GM21825 (cell line): ENCODE measurements at regions not wholly inside any gene's neighbourhood (a gene's known extent, or its start where the extent isn't known, plus 50 kb on each side); places are given as distances from the start of the nearest gene placed in this dataset.
"Not testable (repeated sequence)": the region's sequence is repeated elsewhere in the genome, so short reads cannot be mapped to it uniquely, and the experiment has no call there.

Experiments used
- ATAC-seq: cut with Tn5 transposase; IDR thresholded peaks from one replicate; pipeline ENCODE4 v1.9.1; 2021; ENCODE audit warnings: mild to moderate bottlenecking, moderate library complexity; ENCODE audit not compliant: unreplicated experiment

DNA sequence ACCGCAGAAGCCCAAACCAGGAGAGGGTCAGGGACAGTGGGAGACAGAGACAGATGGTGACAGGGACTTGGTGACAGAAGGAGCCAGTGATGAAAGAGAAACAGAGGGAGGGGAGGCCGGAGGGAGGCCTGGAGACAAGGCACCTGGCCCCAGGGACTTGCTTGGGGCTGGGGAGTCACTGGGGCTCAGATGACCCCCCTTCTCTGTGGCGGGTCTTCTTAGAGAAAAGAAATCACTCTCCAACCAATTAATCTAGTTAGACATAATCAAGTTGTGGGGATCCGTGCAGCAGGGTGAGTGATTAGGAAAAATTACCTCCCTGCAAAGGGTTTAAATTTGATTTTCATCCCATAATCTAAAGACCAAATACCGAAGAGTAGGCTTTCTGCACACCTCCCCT is 519.8 kb downstream of the PTPRU start:
- no peak for ATAC-seq

DNA sequence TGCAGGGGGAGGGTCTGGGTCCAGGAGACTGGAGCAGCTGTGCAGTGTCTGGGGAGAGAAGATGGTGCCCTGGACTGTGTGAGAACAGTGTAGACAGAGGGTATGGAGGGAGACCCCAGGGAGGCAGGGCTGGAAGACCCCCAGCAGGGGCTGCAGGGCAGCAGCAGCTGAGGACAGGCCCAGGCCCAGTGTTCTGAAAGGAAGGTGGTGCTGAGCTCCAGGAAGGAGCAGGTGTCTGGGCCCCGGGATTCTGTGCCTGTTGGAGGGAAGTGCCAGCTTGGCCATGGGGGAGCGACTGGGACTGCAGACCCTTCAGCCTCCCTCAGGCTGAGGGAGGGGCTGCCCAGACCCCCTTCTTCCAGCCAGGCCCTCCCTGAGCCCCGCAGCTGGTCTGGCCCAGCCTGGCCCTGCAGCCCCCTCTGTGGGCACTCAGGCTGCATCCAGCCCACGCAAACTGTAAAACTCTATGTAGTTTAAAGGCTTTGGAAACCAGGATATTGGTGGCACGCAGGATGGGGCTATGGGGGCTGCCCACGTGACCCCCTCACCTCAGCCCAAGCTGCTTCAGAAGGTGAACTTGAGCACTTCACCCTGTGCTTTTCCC is 519.2 kb downstream of the PTPRU start:
- ATAC-seq: not testable (repeated sequence)

DNA sequence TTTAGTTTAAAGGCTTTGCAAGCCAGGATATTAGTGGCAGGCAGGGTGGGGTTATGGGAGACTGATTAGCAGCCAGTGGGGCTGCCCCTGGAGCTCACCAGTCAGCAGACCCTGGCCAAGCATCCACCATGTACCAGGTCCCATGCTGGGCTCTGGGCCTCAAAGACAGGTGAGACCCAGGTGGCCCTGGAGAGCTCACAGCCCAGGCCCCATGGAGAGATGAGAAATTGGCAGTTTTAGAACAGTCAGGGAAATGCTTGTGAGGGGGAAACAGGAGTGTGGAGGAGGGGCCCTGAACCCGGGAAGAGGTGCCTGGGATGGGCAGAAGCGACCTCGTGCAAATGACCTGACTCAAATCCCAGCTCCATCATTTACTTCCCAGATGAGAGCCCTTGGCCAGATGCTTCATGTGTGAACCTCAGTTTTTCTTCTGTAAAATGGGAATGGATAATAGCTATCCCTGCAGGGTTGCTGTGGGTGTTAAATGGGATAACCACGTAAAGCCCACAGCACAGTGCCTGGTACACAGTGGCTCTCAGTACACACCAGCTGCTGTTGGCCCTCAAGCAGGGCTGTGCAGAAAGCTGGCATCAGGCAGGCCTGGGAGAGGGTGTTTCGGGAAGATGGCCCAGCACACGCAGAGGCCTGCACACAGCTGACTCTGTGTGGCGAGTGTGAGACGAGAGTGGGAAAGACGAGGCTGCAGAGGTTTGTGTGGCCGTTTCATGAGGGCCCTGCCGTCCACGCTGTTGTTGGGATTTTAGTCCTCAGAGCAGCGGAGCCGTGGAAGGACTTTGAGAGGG is 518.5 kb downstream of the PTPRU start:
- ATAC-seq: no peak

DNA sequence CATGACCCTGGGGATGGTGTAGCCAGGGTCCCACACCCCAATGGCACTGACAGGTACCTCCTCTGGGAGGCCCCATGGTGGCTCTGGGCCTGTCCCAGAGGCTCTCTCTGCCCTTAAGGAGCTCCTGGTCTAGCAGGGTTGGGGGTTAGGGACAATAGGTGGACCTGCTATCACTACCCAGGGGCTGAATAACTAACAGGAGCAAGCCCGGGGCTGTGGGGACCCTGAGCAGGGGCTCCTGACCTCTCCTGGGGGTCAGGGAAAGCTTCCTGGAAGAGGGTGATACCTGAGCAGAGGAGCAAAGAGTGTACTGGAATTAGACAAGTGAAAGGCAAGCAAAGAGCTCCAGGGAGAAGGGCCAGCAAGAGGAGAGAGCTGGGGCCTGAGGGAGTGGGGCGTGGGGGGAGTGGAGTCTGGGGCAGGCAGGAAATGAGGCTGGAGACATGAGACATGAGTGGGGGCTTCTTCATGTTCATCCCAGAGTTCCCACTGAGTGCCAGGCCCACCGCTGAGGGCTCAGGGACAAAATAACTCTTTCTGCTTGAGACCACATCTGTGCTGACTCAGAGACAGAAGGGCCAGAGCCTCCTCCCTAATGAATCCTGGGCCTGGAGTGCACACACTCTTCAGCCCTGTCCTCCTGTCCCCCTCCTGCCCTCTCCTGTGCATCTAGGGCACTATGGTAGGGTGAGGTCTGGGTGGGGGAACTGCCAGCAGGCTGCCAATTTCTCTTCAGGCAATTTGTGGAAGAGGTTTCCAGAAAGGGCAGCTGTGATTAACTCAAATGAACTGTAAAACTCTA is 517.6 kb downstream of the PTPRU start:
- ATAC-seq: no peak

DNA sequence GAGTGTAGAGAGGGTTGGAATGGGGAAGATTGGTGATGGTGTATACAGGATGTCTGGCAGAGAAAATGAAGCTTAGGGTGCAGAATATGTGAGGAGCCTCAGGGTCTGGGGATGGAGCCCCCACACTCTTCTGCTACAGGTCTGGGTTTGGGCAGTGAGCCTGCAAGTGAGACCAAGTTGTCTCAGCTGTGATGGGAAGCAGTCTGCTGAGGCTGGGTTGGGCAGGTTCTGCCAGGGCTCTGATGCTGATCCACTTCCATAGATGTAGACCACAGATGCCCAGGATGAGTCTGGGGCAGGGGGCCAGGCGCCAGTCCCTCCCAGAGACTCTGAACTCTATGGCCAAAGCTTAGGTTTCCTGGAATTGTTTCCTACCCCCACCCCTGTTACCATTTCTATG is 516.9 kb downstream of the PTPRU start:
- ATAC-seq: no peak

DNA sequence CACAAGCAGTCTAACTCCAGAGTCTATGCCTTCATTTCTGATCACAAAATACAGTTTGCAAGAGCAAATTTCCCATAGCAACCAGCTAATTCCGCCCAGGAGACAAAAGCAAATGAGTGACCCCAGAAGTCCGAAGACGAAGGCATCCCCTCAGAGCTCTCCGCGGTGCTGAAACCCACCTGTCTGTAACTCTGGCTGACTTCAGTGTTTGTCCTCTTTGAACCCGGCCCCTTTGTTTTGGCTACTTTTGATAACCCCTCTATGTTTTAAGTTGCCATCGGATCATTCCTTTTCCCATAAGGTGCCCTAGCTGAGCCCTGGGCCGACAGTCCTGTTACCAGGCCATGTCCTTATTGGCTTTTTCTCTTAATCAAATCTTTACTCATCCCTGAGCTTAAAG is 515.8 kb downstream of the PTPRU start:
- ATAC-seq: no peak

DNA sequence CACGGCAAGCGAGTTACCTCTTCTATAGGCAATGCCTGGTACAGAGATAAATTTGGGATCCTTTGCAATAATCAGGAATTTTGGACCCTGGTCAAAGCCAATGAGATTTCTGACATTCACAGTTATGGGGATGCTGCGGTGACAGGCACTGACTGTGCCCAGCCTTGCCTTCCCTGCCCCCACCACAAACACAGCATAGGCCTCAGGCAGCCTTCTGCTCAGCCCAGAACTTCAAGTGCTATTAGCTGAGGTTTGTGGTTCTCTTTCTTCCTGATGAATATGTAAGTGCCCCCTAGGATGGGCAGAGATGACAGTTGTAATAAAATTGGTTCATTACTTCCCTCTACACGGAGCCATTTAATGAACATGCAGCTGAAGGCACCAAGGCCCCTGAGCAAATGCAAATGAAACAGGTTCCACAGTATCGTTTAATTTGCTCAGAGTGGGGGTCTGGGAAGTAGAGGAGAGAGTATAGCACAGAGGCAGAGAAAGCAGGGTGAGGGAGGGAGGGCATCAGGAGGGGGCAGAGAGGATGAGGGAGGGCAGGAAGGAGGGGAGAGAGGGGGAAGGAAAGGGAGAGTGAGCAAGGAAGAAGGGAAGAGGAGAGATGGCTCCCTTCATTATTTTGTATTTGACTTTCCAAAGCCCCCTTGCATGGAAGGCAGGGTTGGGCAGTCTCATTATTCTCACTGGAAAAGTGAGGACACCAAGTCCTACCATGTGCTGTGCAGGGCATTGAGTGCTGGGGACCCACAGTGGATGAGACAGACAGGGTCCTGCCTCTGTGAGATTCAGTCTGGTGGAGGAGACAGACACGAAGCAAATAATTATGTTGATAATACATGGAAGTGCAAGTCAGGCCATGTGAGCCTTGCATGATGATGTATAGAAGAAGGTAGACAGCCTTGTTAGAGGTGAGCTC is 513.0 kb downstream of the PTPRU start:
- no peak for ATAC-seq

DNA sequence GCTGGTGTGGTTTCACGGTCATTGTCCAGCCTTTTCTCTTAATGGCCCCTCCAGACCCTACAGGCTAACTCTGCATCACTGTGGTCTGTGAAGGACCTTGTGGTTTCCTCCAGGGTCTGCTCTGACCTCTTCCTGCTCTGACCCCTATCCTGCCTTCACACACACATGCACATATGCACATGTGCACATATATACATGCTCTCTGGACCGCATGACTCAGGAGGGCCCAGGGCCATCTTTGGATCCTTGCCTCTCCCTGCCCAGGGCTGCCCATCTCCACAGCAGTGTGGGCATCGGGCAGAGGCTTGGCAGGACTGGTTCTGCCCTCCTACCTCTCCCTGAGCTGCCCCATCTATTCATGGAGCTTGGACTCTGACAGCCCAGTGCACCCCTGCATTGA is 510.9 kb downstream of the PTPRU start:
- ATAC-seq: no peak

DNA sequence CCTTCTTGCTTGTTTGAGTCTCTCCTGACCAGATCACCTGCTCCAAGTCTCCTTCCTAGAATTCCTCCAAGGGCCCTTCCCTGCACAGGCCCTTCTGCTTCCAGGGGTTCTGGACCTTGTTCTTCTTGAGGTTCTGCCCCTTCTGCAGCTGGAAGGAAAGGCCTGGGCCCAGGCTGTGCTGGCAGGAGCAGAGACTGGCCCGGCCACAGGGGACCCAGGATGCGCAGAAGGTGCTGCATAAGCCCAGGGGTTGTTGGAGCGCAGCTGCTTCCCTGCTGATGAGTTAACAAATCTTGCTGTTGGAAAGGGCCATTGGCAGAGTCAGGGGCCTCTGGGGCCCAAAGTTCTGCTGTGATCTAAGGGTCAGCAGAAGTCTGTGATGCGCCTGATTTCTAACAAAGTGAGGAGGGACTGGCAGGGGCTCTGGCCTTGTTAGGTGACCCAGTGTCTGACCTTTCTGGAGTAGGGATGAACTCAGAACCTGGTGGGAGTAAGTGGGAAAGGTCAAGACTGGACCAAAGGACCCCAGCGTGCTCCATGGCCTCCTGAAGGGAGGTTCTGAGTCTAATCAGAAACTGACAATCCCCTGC is 509.8 kb downstream of the PTPRU start:
- ATAC-seq: no peak

DNA sequence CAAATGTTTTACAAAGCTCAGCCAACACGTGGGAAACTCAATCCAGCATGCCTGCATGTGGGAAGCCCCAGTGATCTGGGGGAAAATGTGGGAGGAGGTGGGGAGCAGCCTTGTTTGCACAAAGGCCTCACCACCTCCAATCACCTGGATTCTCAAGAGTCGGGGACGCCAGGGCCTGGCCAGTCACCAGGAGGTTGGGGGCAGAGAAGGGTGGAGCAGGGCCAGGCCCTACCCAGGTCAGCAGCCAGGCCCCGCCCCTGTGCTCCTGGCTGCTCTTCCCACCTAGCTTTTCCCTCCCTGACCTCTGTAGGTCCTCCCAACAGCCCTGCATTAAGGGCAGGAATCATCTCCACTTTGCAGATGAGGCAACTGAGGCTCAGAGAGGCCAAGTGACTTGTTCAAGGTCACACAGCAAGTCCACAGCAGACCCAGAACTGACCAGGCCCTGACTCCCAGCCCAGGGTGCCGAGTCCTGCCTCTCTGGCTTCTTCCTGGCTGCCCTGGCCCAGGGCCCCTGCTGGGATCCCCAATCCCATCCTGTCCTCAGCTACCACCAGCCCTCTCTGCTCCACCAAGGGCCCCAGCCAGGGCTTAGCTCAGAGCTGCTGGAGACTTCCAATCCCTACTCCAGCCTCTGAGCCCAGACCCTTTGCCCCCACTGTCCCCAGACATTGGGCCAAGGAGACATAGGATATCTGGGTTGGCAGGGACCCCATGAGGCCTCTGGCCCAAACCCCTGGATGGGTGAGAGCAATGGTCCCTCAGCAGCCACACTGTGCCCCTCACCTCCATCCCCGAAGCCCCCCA is 508.6 kb downstream of the PTPRU start:
- ATAC-seq: no peak

DNA sequence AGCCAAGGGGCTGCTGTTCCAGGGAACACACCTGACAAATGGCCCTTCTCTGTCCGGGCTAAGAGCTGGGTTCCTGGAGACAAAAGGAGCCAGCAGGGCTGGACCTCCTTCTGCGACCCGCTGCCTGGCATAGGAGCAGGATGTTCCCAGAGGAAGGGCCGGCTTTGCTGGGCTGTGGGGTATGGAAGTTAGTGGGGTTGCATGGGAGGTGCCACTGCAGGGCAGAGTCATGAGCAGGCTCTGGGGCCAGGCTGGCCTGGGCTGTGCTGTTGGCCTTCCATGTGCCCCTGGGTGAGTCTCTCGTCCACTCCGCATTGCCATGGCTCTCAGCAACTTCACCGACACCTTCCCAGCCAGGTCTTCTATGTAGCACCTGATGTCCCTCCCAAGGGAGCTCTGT is 507.6 kb downstream of the PTPRU start:
- ATAC-seq: no peak

DNA sequence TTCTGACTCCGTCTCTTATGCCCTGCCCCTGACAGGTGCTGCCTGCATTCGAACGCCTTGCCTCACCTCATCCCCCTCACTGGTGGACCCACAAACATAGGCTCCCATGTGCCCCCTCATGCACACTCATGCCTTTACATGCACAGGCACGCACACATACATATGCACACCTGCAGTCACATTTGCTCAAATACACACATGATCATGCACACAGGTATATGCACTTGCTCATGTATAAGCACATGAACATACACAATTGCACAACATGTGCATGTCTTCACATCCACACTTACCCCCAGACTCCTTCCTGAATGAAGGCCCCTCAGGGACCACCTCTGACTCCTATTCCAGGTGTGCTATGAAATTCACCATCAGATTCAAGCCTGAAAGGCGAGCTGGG is 506.9 kb downstream of the PTPRU start:
- no peak for ATAC-seq

DNA sequence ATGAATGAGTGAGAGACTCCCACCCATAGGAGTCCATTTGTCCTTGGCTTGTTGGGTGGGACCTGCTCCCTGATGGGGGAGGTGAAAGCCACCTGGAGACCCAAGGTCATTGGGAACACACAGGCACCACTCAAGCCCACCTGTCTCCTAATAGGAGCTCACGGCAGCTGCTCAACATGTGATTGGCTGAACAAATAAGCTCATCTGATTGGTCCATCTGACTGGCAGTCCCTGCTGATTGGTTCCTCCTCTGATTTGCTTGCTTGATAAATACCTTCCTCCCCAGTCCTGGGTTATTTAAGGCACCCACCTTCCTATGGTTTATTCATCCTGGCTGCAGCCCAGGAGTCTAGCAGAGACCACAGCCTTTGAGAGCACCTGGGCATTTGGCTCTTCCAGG is 502.9 kb downstream of the PTPRU start:
- no peak for ATAC-seq

DNA sequence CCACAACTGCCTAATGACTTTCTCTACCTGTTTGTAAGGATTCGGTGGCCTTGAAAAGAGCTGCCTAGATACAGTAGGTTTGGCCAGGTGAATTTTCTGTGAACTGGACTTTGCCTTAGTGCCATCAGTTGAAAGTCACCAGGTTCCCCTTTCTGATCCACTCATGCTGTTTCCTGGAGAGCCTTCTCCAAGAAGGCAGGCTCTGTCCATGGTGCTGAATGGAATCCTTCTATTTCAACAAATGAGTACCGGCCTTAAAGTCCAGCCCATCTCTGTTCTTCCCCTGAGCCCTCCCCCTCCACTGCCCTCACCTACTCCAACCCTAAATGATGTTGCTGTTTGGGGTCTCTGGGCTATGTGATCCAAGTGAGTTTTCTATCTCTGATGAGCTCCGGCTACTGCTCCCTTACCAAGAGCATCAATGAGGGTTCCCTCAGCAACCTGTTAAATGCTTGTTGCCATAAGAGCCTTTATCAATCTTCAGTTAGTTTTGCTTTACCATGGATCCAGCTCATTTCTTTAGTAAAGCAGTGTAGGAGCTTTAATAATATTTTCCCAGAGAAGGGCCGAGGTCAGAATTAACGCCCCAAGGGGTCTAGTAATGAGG is 500.4 kb downstream of the PTPRU start:
- ATAC-seq: no peak

DNA sequence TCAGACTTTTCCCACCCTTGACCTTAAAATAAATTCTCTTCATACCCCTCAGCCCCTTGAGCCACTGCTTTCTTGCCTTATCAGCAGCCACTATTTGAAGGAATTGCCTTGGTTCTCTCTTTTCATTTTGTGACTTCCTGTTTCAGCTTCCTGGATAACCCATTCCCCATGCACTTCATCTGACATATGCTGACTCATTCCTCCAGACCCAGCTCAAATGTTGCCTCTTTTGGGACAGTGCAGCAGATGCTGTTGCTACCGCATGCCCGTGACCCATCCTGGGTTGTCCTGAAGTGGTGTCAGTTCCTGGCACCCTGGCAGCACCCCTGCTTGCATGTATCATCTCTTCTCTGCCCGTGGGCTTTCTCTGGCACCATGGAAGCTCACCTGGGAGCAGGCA is 496.1 kb downstream of the PTPRU start:
- no peak for ATAC-seq

DNA sequence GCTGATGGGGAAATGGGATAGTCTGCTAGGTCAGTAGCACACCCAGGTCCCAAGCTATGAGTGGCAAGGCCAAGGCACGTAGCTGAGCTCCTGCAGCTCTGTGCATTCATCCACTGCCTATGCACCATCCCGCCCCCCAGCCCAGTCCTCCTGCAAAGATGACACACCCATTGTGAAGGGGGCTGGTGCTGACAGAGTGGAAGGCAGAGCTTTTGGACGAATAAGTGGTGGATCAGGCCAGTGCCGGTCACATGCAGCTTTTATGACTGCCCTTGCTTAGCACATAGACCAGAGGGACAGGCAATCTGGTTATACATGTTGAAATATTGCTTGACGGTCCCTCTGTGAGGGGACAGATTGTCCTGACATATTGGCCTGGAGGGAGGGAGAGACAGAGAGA is 494.3 kb downstream of the PTPRU start:
- ATAC-seq: no peak

DNA sequence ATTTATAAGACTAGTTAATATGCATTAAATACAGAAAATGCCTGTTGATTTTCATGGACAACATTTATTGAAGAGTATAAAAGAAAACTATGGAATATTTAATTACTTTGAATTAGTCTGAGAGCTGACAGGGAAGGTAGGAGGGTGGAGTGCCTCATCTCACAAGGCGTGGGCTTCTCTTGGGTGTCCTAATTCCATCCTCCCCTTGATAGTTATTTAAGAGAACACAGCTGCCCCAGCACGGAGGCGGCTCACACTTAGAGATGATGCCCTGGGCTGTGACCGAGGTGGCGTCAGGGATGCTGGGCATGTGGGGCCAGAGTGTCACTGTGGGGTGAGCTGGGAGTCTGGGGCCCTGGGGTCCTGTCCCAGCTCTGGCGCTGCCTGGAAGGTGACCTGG is 493.0 kb downstream of the PTPRU start:
- ATAC-seq: no peak

DNA sequence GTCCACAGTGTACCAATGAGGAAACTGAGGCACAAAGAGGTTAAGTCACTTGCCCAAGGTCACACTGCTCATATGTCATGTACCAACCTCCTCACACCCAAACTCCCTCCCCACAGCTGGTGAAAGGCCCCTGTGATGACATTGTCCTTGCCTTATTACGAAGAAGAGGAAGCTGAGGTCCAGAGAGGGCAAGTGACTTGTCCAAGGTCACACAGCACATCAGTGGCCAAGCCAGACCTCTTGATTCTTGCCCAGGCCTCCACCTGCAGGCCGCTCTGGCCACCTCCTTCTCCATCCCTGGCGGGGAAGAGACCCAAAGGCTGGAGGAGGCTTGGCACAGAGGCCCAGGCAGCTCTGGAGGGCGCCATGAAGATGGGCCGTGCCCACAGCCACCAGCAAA is 492.4 kb downstream of the PTPRU start:
- no peak for ATAC-seq

DNA sequence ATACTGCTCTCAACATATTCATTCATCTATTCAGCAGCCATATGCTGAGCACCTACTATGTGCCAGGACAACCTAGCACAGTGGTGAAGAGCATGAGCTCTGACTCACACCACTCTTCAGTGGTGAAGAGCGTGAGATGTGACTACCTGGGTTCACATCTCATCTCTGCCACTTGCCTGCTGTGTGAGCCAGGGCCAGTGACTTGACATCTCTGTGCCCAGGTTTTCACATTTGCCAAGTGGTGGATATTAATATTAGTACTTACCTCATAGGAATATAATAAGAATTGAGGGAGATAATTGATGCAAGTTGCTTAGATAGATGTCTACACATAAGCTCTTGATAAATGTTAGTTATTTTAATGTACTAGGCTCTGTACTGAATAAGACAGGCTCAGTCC is 488.9 kb downstream of the PTPRU start:
- no peak for ATAC-seq
